ENCODE measurements at regions not wholly inside any gene's neighbourhood (a gene's known extent, or its start where the extent isn't known, plus 50 kb on each side); places are given as distances from the start of the nearest gene placed in this dataset.

- Mint-ChIP-seq H3K27ac (no peak overlapping the region), H3K9me3 (no peaks in the 10 kb centered on the region), H3K27me3 (ENCODE audit: low read depth) (peaks cover 12% of the 10 kb centered on the region), H3K4me3 (no peak overlapping the region; a peak in 1 of 5 replicates), H3K4me1 (peaks cover 47 to 58% of the 10 kb centered on the region in 2 experiments), H3K36me3 (ENCODE audit: insufficient read depth in 1 of 3, low read depth in 3 of 3) (no peaks in the 10 kb centered on the region)
- Histone ChIP-seq H3K9me3 (ENCODE audit: control insufficient read depth, low read depth, low read length) (no peaks in the 10 kb centered on the region), H3K14ac (ENCODE audit: insufficient read depth, low read length) (no peak overlapping the region), H3K9ac (ENCODE audit: extremely low read depth, insufficient read length, low read length) (no peak overlapping the region), H4K8ac (replicated peaks; ENCODE audit: insufficient read length, low read depth, low read length) (no peak overlapping the region), H2BK5ac (ENCODE audit: insufficient read length, low read length) (no peak overlapping the region), H3K23ac (ENCODE audit: insufficient read length, low read depth, low read length) (no peak overlapping the region), H3T11ph (ENCODE audit: low read length) (no peak overlapping the region), H3K4me1 (ENCODE audit: insufficient read depth, low read length) (peaks cover 7% of the 10 kb centered on the region), H2AK5ac (ENCODE audit: insufficient read length, low read length) (no peak overlapping the region), H3K27ac (ENCODE audit: insufficient read length, low read depth, low read length) (no peak overlapping the region), H3K23me2 (ENCODE audit: insufficient read length, low read depth, low read length, poor library complexity, severe bottlenecking) (peaks cover 3% of the 10 kb centered on the region), H4K5ac (ENCODE audit: insufficient read length, low read depth, low read length) (no peak overlapping the region), H2BK120ac (ENCODE audit: low read depth, low read length, poor library complexity, severe bottlenecking) (no peak overlapping the region), H3K79me1 (ENCODE audit: insufficient read depth, low read depth, low read length, poor library complexity, severe bottlenecking) (no peaks in the 10 kb centered on the region), H2BK20ac (ENCODE audit: low read depth, low read length, poor library complexity, severe bottlenecking) (no peak overlapping the region), H3K18ac (ENCODE audit: insufficient read length, low read depth, low read length) (no peak overlapping the region), H2BK15ac (ENCODE audit: low read depth, low read length) (no peak overlapping the region), H3K4ac (ENCODE audit: low read depth, low read length) (no peak overlapping the region), H3K4me2 (ENCODE audit: insufficient read depth, insufficient read length, low read length) (no peak overlapping the region), H3K79me2 (ENCODE audit: insufficient read depth, low read length) (no peaks in the 10 kb centered on the region), H4K20me1 (ENCODE audit: control insufficient read depth, insufficient read depth, insufficient read length) (no peaks in the 10 kb centered on the region), H3K27me3 (ENCODE audit: insufficient read depth, low read length) (no peaks in the 10 kb centered on the region; the same call in 1 of the 2 replicates), H4K91ac (ENCODE audit: insufficient read length, low read depth, low read length) (no peak overlapping the region), H2AFZ (ENCODE audit: low read length) (no peak overlapping the region), H3K56ac (ENCODE audit: insufficient read length, low read depth, low read length) (no peak overlapping the region), H2BK12ac (ENCODE audit: insufficient read length, low read depth, low read length) (no peak overlapping the region)
- DNase-seq = no peak
- TF ChIP-seq CTCF (conservative IDR thresholded peaks at IDR 0.05) = no peak
- WGBS (ENCODE audit: extremely low coverage, insufficient read length, low lambda C conversion rate) = no CpG with 5 or more reads among the region's 7 CpGs
Measured at GRCh38 chr21:33124889-33125288, 54.9 kb downstream of the OLIG1 start.

Measured in H9 (cell line).